ENCODE measurements at regions not wholly inside any gene's neighbourhood (a gene's known extent, or its start where the extent isn't known, plus 50 kb on each side); places are given as distances from the start of the nearest gene placed in this dataset.

- Mint-ChIP-seq H3K4me1 (ENCODE audit: low read depth) (no peaks in the 10 kb centered on the region), H3K9me3 (ENCODE audit: low read depth) (no peaks in the 10 kb centered on the region), H3K36me3 (ENCODE audit: insufficient read depth) (no peaks in the 10 kb centered on the region), H3K4me3 (ENCODE audit: low read depth) (no peak overlapping the region), H3K27ac (no peak overlapping the region), H3K27me3 (peaks cover 13% of the 10 kb centered on the region)
- no peak for DNase-seq (ENCODE audit: low spot score, unreplicated experiment)
- TF ChIP-seq, protein P1, sequence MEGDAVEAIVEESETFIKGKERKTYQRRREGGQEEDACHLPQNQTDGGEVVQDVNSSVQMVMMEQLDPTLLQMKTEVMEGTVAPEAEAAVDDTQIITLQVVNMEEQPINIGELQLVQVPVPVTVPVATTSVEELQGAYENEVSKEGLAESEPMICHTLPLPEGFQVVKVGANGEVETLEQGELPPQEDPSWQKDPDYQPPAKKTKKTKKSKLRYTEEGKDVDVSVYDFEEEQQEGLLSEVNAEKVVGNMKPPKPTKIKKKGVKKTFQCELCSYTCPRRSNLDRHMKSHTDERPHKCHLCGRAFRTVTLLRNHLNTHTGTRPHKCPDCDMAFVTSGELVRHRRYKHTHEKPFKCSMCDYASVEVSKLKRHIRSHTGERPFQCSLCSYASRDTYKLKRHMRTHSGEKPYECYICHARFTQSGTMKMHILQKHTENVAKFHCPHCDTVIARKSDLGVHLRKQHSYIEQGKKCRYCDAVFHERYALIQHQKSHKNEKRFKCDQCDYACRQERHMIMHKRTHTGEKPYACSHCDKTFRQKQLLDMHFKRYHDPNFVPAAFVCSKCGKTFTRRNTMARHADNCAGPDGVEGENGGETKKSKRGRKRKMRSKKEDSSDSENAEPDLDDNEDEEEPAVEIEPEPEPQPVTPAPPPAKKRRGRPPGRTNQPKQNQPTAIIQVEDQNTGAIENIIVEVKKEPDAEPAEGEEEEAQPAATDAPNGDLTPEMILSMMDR (IDR thresholded peaks at IDR 0.05; ENCODE audit: unreplicated experiment) = no peak
These were observed 118.6 kb upstream of the RET start for GRCh38 chr10:42958142-42958868.

DNA sequence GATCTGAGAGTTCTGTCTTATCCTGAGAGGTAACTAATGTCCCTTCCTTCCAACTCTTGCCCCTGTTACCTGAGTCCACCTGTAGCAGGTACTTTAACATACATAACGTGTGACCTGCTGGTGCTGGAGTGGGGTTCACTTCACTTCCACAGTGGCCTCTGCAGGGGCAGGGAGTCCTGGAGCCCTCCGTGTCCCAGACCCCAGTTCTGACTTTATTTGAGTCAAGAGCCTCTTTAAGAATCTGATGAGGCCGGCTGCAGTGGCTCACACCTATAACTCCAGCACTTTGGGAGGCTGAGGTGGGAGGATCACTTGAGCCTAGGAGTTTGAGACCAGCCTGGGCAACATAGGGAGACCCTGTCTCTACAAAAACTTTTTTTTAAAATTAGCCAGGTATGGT lies 117.0 kb upstream of the RET start:
- Mint-ChIP-seq H3K27ac (no peak overlapping the region), H3K9me3 (ENCODE audit: low read depth) (no peaks in the 10 kb centered on the region), H3K27me3 (peaks cover 11% of the 10 kb centered on the region), H3K4me3 (ENCODE audit: low read depth) (no peak overlapping the region), H3K36me3 (ENCODE audit: insufficient read depth) (no peaks in the 10 kb centered on the region), H3K4me1 (ENCODE audit: low read depth) (no peaks in the 10 kb centered on the region)
- TF ChIP-seq, protein P1 (IDR thresholded peaks at IDR 0.05; ENCODE audit: unreplicated experiment) = no peak
- DNase-seq (ENCODE audit: low spot score, unreplicated experiment) = no peak

GRCh38 chr10:42960491-42960990 lies 116.3 kb upstream of the RET start:
- no peaks in the 10 kb centered on the region for H3K4me1 Mint-ChIP-seq (ENCODE audit: low read depth)
- no peaks in the 10 kb centered on the region for H3K9me3 Mint-ChIP-seq (ENCODE audit: low read depth)
- no peaks in the 10 kb centered on the region for H3K36me3 Mint-ChIP-seq (ENCODE audit: insufficient read depth)
- no peak overlapping the region for H3K27ac Mint-ChIP-seq
- peaks cover 11% of the 10 kb centered on the region for H3K27me3 Mint-ChIP-seq
- TF ChIP-seq, protein P1 (IDR thresholded peaks at IDR 0.05; ENCODE audit: unreplicated experiment) = no peak
- no peak overlapping the region for H3K4me3 Mint-ChIP-seq (ENCODE audit: low read depth)
- DNase-seq (ENCODE audit: low spot score, unreplicated experiment) = no peak

- TF ChIP-seq, protein P1 (IDR thresholded peaks at IDR 0.05; ENCODE audit: unreplicated experiment) = no peak
- H3K4me3 Mint-ChIP-seq (ENCODE audit: low read depth) = no peak overlapping the region
- H3K27me3 Mint-ChIP-seq = peaks cover 15% of the 10 kb centered on the region
- no peaks in the 10 kb centered on the region for H3K4me1 Mint-ChIP-seq (ENCODE audit: low read depth)
- no peaks in the 10 kb centered on the region for H3K36me3 Mint-ChIP-seq (ENCODE audit: insufficient read depth)
- no peak overlapping the region for H3K27ac Mint-ChIP-seq
- no peaks in the 10 kb centered on the region for H3K9me3 Mint-ChIP-seq (ENCODE audit: low read depth)
- DNase-seq (ENCODE audit: low spot score, unreplicated experiment) = no peak
These were observed 115.7 kb upstream of the RET start for GRCh38 chr10:42960991-42961795.

DNA sequence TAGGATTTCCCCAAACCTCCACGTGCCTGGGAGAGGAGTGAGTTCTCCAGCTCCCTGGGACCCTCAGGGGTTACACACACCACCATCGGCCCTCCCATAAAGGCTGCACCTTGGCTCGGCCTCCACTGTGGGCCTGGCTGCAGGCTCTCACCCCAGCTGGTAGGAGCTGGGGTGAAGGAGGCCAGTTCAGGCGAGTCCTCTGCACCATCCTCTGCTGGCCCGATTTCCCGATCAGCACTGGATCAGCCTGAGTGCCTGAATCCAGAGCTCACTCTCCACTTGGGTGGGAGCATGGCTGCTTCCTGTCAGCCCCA lies 115.1 kb upstream of the RET start:
- Mint-ChIP-seq H3K4me1 (ENCODE audit: low read depth) (no peaks in the 10 kb centered on the region), H3K4me3 (ENCODE audit: low read depth) (no peak overlapping the region), H3K36me3 (ENCODE audit: insufficient read depth) (no peaks in the 10 kb centered on the region), H3K27me3 (peaks cover 17% of the 10 kb centered on the region), H3K27ac (no peak overlapping the region), H3K9me3 (ENCODE audit: low read depth) (no peaks in the 10 kb centered on the region)
- DNase-seq (ENCODE audit: low spot score, unreplicated experiment) = no peak
- TF ChIP-seq, protein P1 (IDR thresholded peaks at IDR 0.05; ENCODE audit: unreplicated experiment) = no peak

All from progenitor cell of endocrine pancreas (in vitro differentiated cells).